Neural progenitor cell (in vitro differentiated cells): ENCODE measurements at regions not wholly inside any gene's neighbourhood (a gene's known extent, or its start where the extent isn't known, plus 50 kb on each side); places are given as distances from the start of the nearest gene placed in this dataset.

ENCODE experiments used
- DNase-seq: peaks from one replicate; pipeline ENCODE4 v3.0.0-alpha.2; 2016; ENCODE audit warnings: low spot score
- H2AFZ ChIP-seq: fragments of 200-600 bp; sonication (generic); replicated peaks from 2 replicates; pipeline ENCODE4 v1.6.1; 2016; ENCODE audit warnings: antibody characterized with exemption
- H3F3A ChIP-seq: fragments of 200-600 bp; sonication (generic); 2 replicates; pipeline ENCODE4 v1.6.1; 2016; ENCODE audit warnings: antibody characterized with exemption, low read depth
- H3K27ac ChIP-seq: fragments of 200-600 bp; sonication (generic); 2 replicates; pipeline ENCODE4 v1.5.1; 2016; ENCODE audit warnings: mild to moderate bottlenecking
- H3K27me3 ChIP-seq: fragments of 200-600 bp; sonication (generic); 2 replicates; pipeline ENCODE4 v1.6.1; 2016; ENCODE audit warnings: mild to moderate bottlenecking, moderate library complexity
- H3K36me3 ChIP-seq: fragments of 200-600 bp; sonication (generic); 2 replicates; pipeline ENCODE4 v1.5.1; 2016
- H3K4me1 ChIP-seq: fragments of 200-600 bp; sonication (generic); 2 replicates; pipeline ENCODE4 v1.6.1; 2016; ENCODE audit warnings: mixed run types
- H3K4me2 ChIP-seq: fragments of 200-600 bp; sonication (generic); 2 replicates; pipeline ENCODE4 v1.6.1; 2016
- H3K4me3 ChIP-seq: fragments of 200-600 bp; sonication (generic); 2 replicates; pipeline ENCODE4 v1.5.1; 2016
- H3K79me2 ChIP-seq: fragments of 200-600 bp; sonication (generic); 2 replicates; pipeline ENCODE4 v1.6.1; 2016; ENCODE audit warnings: low read depth
- H3K9ac ChIP-seq: fragments of 200-600 bp; sonication (generic); 2 replicates; pipeline ENCODE4 v1.6.1; 2016
- H3K9me3 ChIP-seq: fragments of 200-600 bp; sonication (generic); 2 replicates; pipeline ENCODE4 v1.5.1; 2016; ENCODE audit warnings: low read depth
- H4K20me1 ChIP-seq: fragments of 200-600 bp; sonication (generic); 2 replicates; pipeline ENCODE4 v1.6.1; 2016; ENCODE audit warnings: low read depth
- H3K27ac Mint-ChIP-seq: 3 replicates; pipeline ENCODE4 v1.8.0; 2021; ENCODE audit warnings: mixed read lengths
- H3K27me3 Mint-ChIP-seq: 2 replicates; pipeline ENCODE4 v1.8.0; 2022; ENCODE audit warnings: low read depth, mild to moderate bottlenecking, inconsistent platforms, moderate library complexity, mixed read lengths; ENCODE audit not compliant: insufficient read depth
- H3K36me3 Mint-ChIP-seq: 3 replicates; pipeline ENCODE4 v1.8.0; 2021; ENCODE audit warnings: mixed read lengths
- H3K4me1 Mint-ChIP-seq: 3 replicates; pipeline ENCODE4 v1.8.0; 2021; ENCODE audit warnings: mixed read lengths
- H3K4me3 Mint-ChIP-seq: 3 replicates; pipeline ENCODE4 v1.8.0; 2021; ENCODE audit warnings: mild to moderate bottlenecking, moderate library complexity, mixed read lengths
- H3K9me3 Mint-ChIP-seq: 3 replicates; pipeline ENCODE4 v1.8.0; 2020; ENCODE audit warnings: mixed read lengths
- EZH2 ChIP-seq: fragments of 200-600 bp; sonication (generic); IDR thresholded peaks from 2 replicates; pipeline ENCODE4 v1.6.1; 2017; ENCODE audit warnings: antibody characterized with exemption, mild to moderate bottlenecking, moderate library complexity
- EZH2phosphoT487 ChIP-seq: fragments of 200-600 bp; sonication (generic); IDR thresholded peaks from 2 replicates; pipeline ENCODE4 v1.6.1; 2017; ENCODE audit warnings: antibody characterized with exemption
- TF ChIP-seq, protein P1 (sequence below): fragments of 200-600 bp; sonication (generic); IDR thresholded peaks from 2 replicates; pipeline ENCODE4 v1.5.1; 2017; ENCODE audit warnings: antibody characterized with exemption, mild to moderate bottlenecking

DNA sequence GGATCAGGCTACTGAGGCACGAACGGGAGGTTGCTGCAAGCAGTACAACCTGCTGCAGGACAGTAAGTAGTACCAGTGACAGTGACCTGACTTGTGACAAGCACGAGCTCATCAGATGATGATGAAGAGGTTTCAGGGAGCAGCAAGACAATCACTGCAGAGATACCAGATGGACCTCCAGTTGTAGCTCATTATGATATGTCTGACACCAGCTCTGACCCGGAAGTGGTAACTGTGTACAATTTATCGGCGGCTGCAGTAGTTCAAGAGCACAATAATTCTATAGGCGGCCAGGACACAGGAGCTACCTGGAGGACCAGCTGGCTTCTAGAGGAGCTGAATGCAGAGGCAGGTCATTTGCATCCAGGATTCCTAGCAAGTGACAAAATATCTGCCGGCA lies 64.0 kb upstream of the GULP1 start:
- no peak overlapping the region for H3K4me3 ChIP-seq
- no peak overlapping the region for H3K4me2 ChIP-seq
- no peaks in the 10 kb centered on the region for H4K20me1 ChIP-seq
- H3K36me3 Mint-ChIP-seq: no peaks in the 10 kb centered on the region
- no peaks in the 10 kb centered on the region for H3K9me3 ChIP-seq
- peaks cover 5% of the 10 kb centered on the region for H3K9me3 Mint-ChIP-seq
- H3F3A ChIP-seq: no peaks in the 10 kb centered on the region
- no peaks in the 10 kb centered on the region for H3K4me1 Mint-ChIP-seq
- no peaks in the 10 kb centered on the region for H3K4me1 ChIP-seq
- H3K27ac ChIP-seq: no peak overlapping the region
- H2AFZ ChIP-seq: no peak overlapping the region
- H3K27me3 Mint-ChIP-seq: no peaks in the 10 kb centered on the region
- H3K9ac ChIP-seq: no peak overlapping the region
- H3K36me3 ChIP-seq: no peaks in the 10 kb centered on the region
- H3K27me3 ChIP-seq: no peaks in the 10 kb centered on the region
- no peak for DNase-seq
- TF ChIP-seq EZH2 (no peak), EZH2phosphoT487 (no peak)
- TF ChIP-seq, protein P1, sequence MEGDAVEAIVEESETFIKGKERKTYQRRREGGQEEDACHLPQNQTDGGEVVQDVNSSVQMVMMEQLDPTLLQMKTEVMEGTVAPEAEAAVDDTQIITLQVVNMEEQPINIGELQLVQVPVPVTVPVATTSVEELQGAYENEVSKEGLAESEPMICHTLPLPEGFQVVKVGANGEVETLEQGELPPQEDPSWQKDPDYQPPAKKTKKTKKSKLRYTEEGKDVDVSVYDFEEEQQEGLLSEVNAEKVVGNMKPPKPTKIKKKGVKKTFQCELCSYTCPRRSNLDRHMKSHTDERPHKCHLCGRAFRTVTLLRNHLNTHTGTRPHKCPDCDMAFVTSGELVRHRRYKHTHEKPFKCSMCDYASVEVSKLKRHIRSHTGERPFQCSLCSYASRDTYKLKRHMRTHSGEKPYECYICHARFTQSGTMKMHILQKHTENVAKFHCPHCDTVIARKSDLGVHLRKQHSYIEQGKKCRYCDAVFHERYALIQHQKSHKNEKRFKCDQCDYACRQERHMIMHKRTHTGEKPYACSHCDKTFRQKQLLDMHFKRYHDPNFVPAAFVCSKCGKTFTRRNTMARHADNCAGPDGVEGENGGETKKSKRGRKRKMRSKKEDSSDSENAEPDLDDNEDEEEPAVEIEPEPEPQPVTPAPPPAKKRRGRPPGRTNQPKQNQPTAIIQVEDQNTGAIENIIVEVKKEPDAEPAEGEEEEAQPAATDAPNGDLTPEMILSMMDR: no peak
- H3K27ac Mint-ChIP-seq: no peak overlapping the region
- H3K79me2 ChIP-seq: no peaks in the 10 kb centered on the region
- no peak overlapping the region for H3K4me3 Mint-ChIP-seq

DNA sequence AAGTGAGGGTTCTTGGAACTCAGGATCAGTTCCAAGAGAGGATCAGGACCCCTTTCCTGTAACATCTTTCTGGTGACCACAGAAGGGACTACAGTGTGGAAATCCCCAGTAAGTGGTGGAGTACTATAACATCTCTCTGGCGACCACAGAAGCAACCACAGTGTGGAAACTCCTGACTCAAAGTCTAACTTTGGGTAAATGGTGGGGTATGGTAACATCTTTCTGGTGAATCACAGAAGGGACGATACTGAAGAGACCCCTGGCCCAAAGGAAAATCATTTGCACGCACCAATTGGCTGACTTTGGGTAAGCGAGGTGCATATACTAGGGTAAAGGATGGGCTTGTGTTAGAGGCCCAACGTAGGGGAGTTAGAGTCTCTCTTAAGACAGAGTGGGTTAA lies 56.3 kb upstream of the GULP1 start:
- Mint-ChIP-seq H3K4me1 (no peaks in the 10 kb centered on the region), H3K36me3 (peaks cover 2% of the 10 kb centered on the region), H3K9me3 (peaks cover 13% of the 10 kb centered on the region), H3K27me3 (no peaks in the 10 kb centered on the region), H3K4me3 (no peak overlapping the region), H3K27ac (no peak overlapping the region)
- H2AFZ ChIP-seq: no peak overlapping the region
- H3K4me1 ChIP-seq: no peaks in the 10 kb centered on the region
- H3F3A ChIP-seq: no peaks in the 10 kb centered on the region
- H3K79me2 ChIP-seq: no peaks in the 10 kb centered on the region
- no peak overlapping the region for H3K4me3 ChIP-seq
- TF ChIP-seq EZH2phosphoT487 (no peak), EZH2 (no peak)
- TF ChIP-seq, protein P1: no peak
- no peak for DNase-seq
- H3K9ac ChIP-seq: no peak overlapping the region
- H3K4me2 ChIP-seq: no peak overlapping the region
- H3K9me3 ChIP-seq: peaks cover 17% of the 10 kb centered on the region
- no peaks in the 10 kb centered on the region for H3K27me3 ChIP-seq
- peaks cover 5% of the 10 kb centered on the region for H3K36me3 ChIP-seq
- no peaks in the 10 kb centered on the region for H4K20me1 ChIP-seq
- no peak overlapping the region for H3K27ac ChIP-seq

DNA sequence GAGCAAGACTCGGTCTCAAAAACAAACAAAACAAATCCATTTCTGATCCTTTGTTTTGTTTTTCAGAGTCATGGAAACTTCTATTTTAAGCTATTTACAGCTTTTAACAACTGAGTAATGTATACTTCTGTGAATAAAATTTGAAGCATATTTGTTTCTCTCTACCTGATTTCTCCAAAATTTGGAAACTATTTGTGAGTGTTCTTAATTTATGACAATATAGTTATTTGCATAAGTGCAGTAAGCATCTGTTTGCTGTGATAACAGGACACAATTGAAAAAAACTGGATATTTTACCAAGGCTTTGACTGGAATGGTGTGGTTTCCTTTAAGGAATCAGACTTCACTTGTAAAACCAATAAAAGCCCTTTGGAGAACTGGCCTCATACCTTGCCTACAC lies 53.3 kb upstream of the GULP1 start:
- peaks cover 2% of the 10 kb centered on the region for H3K36me3 Mint-ChIP-seq
- no peak for DNase-seq
- Histone ChIP-seq H3K36me3 (peaks cover 5% of the 10 kb centered on the region), H3K4me2 (no peak overlapping the region), H3K79me2 (no peaks in the 10 kb centered on the region), H3K27ac (no peak overlapping the region), H3F3A (no peaks in the 10 kb centered on the region), H3K9ac (no peak overlapping the region), H4K20me1 (no peaks in the 10 kb centered on the region), H3K9me3 (peaks cover 17% of the 10 kb centered on the region), H3K4me1 (no peaks in the 10 kb centered on the region), H3K4me3 (no peak overlapping the region), H2AFZ (no peak overlapping the region), H3K27me3 (no peaks in the 10 kb centered on the region)
- no peak overlapping the region for H3K27ac Mint-ChIP-seq
- H3K4me1 Mint-ChIP-seq: no peaks in the 10 kb centered on the region
- peaks cover 10% of the 10 kb centered on the region for H3K9me3 Mint-ChIP-seq
- H3K27me3 Mint-ChIP-seq: no peaks in the 10 kb centered on the region
- TF ChIP-seq, protein P1: no peak
- TF ChIP-seq EZH2phosphoT487 (no peak), EZH2 (no peak)
- H3K4me3 Mint-ChIP-seq: no peak overlapping the region
